ENCODE measurements at regions not wholly inside any gene's neighbourhood (a gene's known extent, or its start where the extent isn't known, plus 50 kb on each side); places are given as distances from the start of the nearest gene placed in this dataset.

GRCh38 chr6:165716886-165717285 is 53.8 kb upstream of the PDE10A start:
- H3K9ac ChIP-seq (ENCODE audit: low read length): no peak overlapping the region
- H4K20me1 ChIP-seq (ENCODE audit: insufficient read depth): no peaks in the 10 kb centered on the region
- no peak overlapping the region for H3K4me2 ChIP-seq (ENCODE audit: low read length)
- no peaks in the 10 kb centered on the region for H3K9me2 ChIP-seq (ENCODE audit: insufficient read depth, low read length)
- H3K27ac ChIP-seq (ENCODE audit: low read length): no peak overlapping the region
- no peaks in the 10 kb centered on the region for H3K79me2 ChIP-seq (replicated peaks; ENCODE audit: insufficient read depth, low read length)
- no peak overlapping the region for H3K4me3 ChIP-seq (ENCODE audit: low read length)
- TF ChIP-seq MXI1 (conservative IDR thresholded peaks at IDR 0.05; ENCODE audit: poor library complexity, severe bottlenecking) (no peak), REST (IDR thresholded peaks at IDR 0.05; ENCODE audit: borderline replicate concordance) (no peak), TAF1 (IDR thresholded peaks at IDR 0.05; ENCODE audit: low read depth) (no peak), CTCF (IDR thresholded peaks at IDR 0.05; ENCODE audit: poor library complexity, severe bottlenecking) (no peak), EP300 (conservative IDR thresholded peaks at IDR 0.05; ENCODE audit: poor library complexity, severe bottlenecking) (no peak), SMC3 (conservative IDR thresholded peaks at IDR 0.05; ENCODE audit: poor library complexity) (no peak), RAD21 (conservative IDR thresholded peaks at IDR 0.05) (no peak)
- H3K36me3 ChIP-seq (ENCODE audit: insufficient read depth, low read length): no peaks in the 10 kb centered on the region
- no peak overlapping the region for H2AFZ ChIP-seq (ENCODE audit: low read depth, low read length)
- H3F3A ChIP-seq (ENCODE audit: insufficient read depth, low read length, poor library complexity, severe bottlenecking): no peaks in the 10 kb centered on the region
- H3K27me3 ChIP-seq (ENCODE audit: insufficient read depth, low read depth, low read length): no peaks in the 10 kb centered on the region
- no peaks in the 10 kb centered on the region for H3K9me3 ChIP-seq (ENCODE audit: low read length)

GRCh38 chr6:165715428-165715827 is 52.4 kb upstream of the PDE10A start:
- H3K4me2 ChIP-seq (ENCODE audit: low read length): no peak overlapping the region
- TF ChIP-seq RAD21 (conservative IDR thresholded peaks at IDR 0.05): no peak
- no peak for TF ChIP-seq TAF1 (IDR thresholded peaks at IDR 0.05; ENCODE audit: low read depth)
- no peak for TF ChIP-seq CTCF (IDR thresholded peaks at IDR 0.05; ENCODE audit: poor library complexity, severe bottlenecking)
- TF ChIP-seq EP300 (conservative IDR thresholded peaks at IDR 0.05; ENCODE audit: poor library complexity, severe bottlenecking): no peak
- TF ChIP-seq SMC3 (conservative IDR thresholded peaks at IDR 0.05; ENCODE audit: poor library complexity): no peak
- no peak for TF ChIP-seq REST (IDR thresholded peaks at IDR 0.05; ENCODE audit: borderline replicate concordance)
- no peak for TF ChIP-seq POLR2AphosphoS5 (IDR thresholded peaks at IDR 0.05)
- no peak overlapping the region for H3K9ac ChIP-seq (ENCODE audit: low read length)
- no peaks in the 10 kb centered on the region for H3K9me2 ChIP-seq (ENCODE audit: insufficient read depth, low read length)
- H3K27ac ChIP-seq (ENCODE audit: low read length): no peak overlapping the region
- H3K79me2 ChIP-seq (replicated peaks; ENCODE audit: insufficient read depth, low read length): no peaks in the 10 kb centered on the region
- H3F3A ChIP-seq (ENCODE audit: insufficient read depth, low read length, poor library complexity, severe bottlenecking): no peaks in the 10 kb centered on the region
- H3K27me3 ChIP-seq (ENCODE audit: insufficient read depth, low read depth, low read length): no peaks in the 10 kb centered on the region
- H2AFZ ChIP-seq (ENCODE audit: low read depth, low read length): no peak overlapping the region
- H3K36me3 ChIP-seq (ENCODE audit: insufficient read depth, low read length): no peaks in the 10 kb centered on the region
- H3K9me3 ChIP-seq (ENCODE audit: low read length): no peaks in the 10 kb centered on the region
- no peaks in the 10 kb centered on the region for H4K20me1 ChIP-seq (ENCODE audit: insufficient read depth)
- no peak overlapping the region for H3K4me3 ChIP-seq (ENCODE audit: low read length)

Data from neural cell (in vitro differentiated cells).